HG03103 (cell line): ENCODE measurements at regions not wholly inside any gene's neighbourhood (a gene's known extent, or its start where the extent isn't known, plus 50 kb on each side); places are given as distances from the start of the nearest gene placed in this dataset.

Source experiments
- ATAC-seq: cut with Tn5 transposase; IDR thresholded peaks from one replicate; pipeline ENCODE4 v1.9.1; 2021; ENCODE audit warnings: low read depth; ENCODE audit not compliant: unreplicated experiment

DNA sequence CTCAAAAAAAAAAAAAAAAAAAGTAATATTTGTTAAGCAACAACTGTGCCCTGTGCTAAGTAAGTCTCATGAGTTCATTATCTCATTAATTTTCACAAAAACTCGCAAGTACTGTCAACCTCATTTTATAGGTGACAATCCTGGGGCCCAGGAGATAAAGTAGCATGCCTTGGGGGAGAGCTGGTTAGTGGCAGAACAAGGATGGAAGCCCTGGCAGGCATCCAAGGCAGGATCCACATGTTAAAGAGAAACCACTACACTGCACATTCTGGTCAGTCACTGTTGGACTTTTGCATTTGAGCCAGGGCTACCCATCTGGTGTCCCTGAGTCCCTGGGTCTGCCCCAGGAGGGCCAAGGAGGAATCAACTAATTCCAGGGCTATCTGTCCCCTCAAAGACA, 54.6 kb downstream of the ZFP36L2 start:
- ATAC-seq = no peak

DNA sequence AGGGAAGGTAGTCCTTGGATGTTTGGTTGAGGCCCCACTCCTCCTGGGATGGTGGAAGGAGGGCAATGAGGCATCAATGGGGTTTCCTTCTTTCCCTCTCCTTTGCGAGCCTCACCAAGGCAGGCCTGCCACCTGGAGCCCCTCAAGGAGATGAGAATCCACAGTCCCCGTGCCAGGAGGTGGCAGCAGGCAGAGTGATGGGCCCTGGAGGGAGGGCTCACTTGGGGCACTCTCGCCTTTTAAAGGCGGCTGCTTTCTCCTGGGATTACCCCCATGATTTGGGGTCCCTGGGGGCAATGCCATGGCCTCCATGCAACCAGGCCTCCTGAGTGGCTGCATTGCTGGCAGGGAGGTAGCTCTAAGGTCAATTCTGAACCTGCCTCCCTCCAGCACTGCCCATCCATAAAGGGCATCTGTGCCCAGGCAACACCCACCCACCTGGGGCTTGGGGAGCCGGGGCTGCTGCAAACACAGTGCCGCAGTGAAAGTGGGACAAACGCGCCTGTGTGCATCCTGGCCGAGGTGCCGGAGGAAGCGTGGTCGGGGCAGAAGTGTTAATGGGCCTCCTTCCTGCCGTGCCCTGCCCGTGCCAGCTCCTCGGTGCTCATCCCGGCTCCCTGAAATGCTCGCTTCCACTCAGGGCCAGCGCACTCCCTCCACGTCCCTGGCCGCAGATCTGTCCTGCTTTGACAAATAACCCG, 55.9 kb downstream of the ZFP36L2 start:
- no peak for ATAC-seq

DNA sequence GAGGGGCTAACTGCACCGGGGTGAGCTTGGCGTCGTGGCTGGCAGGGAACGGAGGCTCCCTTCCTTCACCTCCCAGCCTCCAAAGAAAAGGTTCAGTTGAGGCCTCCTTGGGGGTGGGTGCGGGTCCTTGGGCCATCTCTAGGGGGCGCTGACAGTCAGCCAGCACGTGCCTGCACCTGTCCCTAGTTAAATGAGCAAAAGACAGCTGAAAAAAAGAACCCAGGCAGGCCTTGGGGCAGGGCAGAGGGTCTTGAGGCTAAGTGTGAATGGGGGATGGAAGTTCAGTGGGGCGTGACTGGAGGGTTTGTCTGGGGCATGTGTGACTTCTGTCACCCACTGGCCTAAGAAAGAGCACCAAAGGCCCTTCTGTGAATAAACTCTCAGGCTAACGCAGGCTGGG, 56.4 kb downstream of the ZFP36L2 start:
- ATAC-seq = no peak

DNA sequence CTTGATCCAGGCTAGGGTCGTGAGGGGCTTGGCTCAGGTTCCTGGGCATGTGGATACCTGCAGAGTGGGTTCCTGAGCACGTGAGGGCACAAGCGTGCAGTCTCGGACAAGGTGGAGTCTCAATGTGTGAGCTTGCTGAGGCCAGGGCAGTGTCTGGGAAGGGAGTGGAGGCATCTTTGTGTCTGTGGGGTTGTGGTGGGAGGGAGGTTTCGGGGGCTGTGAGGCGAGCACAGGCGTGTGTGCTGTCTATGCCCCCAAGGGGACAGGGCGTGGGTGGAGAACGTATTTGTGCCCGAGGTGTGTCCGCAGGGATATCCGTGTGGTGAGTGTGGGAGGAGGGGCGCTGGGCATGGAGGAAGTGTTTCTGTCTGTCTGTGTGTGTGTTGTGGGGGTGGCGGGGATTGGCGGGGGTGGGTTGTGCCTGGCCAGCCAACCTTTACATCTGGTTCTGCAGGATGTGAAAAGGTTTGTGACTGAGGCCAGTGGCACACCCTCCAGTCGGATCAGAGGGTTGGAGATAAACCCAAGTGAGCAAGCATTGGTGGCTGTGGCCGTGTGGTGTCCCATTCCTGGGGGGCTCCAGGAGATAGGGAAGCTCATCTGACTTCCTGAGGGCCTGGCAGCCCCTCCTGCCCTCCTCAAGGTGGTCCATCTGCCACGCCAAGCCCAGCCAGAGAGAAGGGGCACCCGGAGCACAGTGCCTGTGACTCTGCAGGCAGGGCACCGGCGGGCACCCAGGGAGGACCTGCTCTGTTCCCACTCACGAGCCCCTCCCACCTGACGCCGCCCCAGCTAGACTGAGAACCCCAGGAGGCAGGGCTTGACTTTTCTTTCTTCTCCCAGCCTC, 57.1 kb downstream of the ZFP36L2 start:
- no peak for ATAC-seq

DNA sequence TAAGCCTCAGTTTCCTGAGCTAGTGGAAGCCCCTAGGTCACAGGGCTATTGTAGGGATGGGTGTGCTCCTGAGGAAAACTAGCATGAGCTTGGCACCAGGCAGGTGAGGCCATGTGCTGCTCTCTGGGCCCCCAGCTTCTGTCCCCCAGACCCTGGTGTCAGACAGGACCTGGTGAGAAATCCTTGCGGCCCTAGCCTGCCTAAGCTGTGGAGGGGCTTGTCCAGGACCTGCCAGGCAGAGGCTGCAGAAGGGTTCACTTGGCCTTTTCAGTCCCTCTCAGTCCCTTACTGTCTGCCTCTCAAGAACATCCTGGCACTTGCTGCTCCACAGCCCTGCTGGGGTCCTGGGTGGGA, 58.4 kb downstream of the ZFP36L2 start:
- ATAC-seq = no peak

DNA sequence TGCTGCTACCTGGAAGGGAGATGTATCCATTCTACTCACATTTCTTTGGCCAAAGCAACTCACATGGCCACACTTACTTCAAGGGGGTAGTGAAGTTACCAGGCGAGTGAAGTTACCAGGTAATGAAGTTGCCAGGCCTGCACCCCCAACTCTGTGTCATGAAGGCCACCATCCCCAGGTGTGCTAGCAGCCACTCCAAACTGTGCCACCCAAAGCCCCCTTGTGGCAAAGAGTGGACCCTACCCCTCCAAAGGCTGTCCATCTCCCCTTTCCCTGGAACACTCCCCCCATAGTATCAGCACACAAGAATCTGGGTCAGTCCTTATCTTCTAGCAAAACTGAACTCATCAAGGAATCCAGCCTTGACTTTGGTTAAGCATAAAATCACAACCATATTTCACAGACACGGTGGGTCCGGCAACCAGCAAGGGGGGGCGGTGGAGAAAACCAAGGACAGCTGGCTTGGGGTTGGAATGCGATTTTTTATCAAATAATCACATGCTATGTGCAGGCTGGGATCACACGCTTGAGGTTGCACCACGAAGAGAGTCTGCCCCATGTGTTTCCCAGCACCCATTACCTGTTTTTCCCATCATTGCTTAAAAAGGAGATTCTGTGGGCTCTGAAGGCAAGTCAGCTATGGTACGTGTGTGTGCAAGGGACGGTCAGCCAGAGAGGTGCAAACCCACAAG, 60.9 kb downstream of the ZFP36L2 start:
- ATAC-seq = no peak

DNA sequence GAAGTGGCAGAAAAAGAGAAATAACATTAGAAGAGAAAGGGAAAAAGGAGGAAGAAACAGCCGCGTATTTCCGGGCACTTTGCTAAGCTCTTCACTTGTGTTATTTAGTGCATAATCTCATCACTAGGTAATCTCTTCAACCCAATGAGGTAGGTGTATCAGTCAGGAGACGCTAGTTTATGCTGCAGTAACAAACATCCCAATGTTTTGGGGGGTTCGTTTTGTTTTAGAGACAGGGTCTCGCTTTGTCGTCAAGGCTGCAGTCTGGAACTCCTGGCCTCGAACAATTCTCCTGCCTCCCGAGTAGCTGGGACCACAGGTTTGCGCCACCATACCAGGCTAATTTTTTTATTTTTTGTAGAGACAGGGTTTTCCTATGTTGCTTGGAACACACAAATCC, 61.7 kb downstream of the ZFP36L2 start:
- ATAC-seq = no peak

DNA sequence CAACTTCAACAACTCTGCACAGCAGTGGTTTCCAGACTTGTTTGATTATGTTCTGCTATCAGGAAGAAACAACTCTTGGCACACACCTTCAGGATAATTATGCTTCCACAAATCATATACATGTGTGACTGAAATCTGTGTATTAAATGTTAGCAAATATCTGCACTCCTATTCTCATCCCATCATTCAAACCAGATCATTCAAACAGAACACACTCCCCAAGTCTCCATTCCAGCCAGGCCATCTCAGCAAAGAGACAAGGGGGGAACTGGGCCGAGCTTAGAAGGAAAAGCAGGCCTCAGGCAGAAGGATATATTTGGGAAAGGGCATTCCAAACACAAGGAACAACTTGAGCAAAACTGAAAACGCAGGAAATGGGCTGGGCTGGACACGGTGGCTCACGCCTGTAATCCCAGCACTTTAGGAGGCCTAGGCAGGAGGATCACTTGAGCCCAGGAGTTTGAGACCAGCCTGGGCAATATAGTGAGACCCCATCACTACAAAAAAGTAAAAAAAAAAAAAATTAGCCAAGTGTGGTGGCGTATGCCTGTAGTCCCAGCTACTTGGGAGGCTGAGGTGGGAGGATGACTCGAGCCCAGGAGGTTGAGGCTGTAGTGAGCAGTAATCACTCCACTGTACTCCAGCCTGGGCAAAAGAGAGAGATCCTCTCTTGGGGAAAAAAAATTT, 62.7 kb downstream of the ZFP36L2 start:
- ATAC-seq = no peak

DNA sequence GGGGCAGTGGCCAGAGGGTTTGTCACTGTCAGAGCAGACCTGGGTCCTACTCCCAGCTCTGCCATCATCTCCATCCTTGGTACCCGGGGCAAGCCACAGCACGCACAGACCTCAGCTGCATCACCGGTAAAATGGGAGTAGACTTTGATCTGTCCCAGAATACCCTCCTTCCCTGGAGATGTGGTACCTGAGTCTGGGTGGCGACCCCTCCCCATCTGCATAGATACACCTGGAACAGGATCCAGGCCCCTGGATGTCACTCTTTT, 64.0 kb downstream of the ZFP36L2 start:
- no peak for ATAC-seq

DNA sequence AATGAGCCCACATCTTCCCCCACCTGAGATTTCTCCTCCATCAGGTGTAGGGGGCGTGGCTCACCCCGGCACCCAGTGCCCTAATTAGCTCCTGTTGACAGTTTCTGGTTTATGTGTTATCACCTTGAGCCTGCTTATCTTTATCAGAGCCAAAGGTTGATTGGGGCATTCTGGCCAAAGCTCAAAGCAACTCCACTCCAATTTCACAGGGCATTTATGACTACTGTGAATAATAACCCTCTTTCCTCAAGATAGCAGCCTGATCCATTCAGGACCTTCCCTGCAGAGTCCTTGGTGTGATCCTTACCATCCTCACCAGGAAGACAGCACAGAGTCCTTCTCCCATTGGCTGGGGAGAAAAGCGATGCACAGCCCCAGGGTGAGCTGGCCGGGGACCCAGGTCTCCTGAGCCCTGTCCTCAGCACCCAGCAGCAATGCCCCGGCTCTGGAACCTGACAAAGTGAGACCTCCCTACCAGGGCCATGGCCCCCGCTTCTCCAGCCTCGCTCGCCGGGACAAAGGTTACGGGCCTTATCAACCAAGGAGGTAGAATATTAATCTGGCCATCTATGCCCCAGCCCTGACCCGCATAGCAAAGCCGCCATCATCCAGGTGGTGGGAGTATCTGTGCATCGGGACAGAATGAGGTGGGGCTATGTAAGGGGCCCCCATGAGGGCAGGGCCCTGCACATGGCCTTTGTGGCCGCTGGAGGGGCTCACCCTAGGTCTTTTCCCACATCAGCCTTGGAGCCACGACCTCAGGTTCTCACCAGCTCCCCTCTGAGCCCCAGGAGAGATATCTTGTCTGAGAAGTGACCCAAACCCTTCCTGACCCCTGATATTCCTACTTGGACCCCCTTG, 64.5 kb downstream of the ZFP36L2 start:
- no peak for ATAC-seq

DNA sequence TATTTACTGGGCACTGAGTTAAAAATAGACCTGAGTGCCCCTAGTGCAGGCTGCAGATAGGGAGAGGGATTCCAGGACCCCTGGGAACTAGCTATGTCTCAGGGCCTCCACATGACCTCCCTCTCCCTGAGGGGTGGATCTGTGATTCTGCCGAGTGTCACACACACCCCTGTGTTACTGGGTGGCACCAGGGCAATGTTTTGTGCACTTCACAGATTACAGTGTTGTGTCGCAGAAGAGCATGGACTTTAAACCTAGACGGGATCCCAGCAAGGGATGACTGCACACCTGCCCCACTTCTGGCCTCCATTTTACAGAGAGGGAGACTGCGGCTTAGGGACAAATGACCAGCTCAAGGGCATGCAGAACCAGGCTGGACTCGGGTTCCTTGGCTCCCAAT, 65.6 kb downstream of the ZFP36L2 start:
- no peak for ATAC-seq

DNA sequence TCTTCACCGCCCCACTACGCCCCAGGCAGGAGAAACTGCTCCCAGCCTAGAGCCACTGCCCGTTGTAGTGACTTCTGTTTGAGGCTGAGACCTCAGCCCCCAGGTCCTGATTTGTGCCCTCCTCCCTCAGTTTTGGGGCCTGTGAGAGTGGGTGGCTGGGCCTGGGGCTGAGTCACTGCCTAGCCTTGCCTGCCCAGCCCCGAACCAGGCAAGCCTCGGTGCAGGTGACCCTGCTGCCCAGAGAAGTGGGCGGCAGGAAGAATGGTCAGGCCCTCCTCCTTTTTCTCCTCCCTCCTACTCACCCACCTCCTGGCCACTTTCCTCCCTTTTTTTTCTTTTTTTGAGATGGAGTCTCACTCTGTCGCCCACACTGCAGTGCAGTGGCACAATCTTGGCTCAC, 66.6 kb downstream of the ZFP36L2 start:
- no peak for ATAC-seq

DNA sequence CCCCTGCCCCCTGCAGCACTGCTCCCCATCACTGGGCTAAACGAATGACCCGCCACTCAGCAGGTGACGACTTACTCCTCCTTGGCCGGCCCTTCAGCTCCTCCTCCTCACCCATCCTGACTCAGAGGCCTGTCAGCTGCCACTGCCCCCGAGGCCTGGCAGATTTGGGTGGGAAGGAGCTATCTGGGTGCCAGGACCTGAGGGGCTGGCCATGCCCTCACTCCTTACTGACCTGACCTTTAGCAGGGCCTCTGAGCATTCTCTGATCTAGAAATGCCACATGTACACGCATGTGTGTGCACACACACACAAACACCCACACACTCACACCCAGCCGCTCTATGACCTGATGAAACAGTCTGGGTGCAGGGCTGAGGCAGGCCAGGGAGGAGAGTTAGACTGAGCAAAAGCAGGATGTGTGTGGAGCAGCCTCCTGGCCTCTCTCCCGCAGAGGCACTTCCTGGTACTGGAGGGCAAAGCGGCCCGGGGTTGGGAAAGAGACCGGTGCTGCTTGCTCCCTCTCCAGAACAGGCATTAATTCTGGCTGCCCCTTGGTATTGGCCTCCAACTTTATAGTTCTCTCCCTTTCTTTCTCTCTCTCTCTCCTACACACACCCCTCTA, 68.0 kb downstream of the ZFP36L2 start:
- no peak for ATAC-seq

DNA sequence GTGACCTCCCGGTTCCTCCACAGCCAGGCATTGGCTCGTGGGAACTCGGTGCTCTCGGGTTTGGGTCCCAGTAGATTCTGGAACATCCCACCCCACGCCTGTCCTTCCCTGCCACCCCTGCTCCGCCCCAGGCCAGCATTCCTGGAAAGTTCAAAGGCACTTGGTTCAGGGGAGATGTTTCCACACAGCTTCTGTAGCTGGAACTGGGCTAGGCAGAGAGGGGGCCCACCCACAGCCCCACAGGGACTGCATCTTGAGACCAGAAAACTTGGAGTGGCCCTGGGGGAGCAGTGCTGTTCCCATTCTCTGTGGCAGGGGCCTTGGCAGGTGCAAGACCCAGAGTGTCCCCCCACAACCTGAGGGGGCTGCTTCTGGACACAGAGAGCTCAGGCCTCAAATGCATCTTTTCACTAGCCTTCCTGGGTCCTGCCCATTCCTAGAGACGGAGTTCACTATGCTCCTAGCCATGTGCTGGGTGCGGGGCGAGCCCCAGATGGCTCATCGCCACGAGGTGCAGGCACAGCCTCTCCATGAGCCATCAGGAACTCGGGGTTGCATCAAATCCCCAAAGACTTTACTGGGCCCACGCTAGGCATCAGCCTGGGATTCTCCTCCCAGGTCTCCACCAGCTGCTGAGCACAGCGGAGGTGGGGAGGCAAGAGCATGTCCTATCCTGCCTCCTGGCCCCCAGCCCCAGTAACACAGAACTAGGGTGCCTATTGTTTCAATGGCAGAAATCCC, 68.7 kb downstream of the ZFP36L2 start:
- ATAC-seq = no peak

DNA sequence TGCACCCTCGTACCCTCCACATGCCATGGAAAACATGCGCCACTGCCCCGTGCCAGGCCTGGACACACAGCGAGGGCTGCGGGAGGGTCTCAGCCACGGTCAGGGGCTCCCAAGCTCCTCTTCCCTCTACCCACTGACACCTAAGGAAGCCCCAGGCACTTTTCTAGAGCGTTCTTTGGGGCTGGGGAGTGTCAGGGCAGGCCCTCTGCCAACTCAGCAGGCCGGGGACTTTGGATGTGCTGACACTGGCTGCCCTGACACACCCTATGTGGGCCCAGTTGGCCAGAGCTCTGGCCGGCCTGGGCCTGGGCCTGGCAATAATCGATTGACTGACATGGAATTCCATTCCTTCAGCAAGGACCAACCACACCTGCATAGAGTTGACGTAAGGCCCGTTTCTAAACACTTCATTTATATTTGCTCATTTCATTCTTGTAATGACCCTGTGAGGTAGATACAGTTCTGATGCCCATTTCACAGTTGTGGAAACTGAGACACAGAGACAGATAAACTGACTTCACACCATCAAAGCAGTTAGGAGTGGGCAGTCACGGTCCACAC, 70.5 kb downstream of the ZFP36L2 start:
- no peak for ATAC-seq

DNA sequence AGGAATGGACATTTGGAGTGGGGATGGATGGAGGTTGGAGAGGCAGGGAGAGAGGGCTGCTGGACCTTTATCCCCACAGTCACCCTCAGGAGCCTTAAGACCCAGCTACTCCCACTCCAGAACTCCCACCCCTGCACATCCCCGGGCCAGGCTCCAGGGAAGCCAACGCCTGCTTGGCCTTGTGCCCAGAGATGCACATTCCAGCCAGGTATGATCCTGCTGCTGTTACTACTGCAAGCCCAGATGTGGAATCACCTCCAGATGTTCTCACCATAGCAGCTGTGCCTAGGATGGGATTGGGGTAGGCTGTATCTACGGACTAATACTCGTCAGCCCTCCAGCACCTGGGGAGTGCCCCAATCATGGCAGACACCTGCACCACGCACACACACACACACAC, 71.7 kb downstream of the ZFP36L2 start:
- no peak for ATAC-seq

DNA sequence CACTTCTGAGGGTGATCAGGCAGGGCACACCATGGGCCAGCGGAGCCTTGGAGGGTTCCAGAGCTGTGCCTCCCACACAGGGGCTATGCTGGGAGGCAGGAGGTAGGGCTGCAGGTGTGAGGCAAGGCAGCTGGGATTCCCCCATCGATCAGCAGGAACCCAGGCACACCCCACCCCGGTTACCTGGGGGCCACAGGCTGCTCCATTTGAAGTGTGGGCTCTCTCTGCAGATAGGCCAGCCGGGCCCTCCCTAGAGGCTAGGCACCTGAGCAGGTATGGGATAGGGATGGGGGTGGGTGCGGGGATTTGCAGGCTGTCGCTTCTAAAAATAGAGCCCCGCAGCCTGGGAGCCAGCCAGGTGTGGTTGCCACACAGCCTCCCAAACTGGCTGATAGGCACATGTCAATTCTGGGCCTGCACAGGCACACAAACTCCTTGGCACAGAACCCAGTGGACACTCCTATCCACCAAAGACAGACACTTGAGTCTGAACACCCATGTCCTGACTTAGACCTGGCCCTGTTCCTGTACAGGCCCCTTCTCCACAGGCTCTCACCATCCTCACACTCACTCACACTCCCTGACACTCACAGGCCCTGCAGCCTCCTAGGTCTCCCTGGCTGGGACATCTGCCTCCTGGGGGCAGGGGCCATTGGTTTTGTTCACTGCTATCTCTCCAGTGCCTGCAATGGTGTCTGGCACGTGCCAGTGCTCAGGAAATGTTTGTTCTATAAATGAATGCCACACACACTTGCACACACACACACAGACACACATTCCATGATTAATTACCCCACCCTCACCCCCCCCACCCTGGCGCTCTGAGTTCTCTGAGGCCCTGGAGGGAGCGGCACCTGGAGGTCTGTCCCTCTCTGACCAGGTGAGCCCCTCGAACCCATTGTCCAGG, 73.4 kb downstream of the ZFP36L2 start:
- no peak for ATAC-seq

DNA sequence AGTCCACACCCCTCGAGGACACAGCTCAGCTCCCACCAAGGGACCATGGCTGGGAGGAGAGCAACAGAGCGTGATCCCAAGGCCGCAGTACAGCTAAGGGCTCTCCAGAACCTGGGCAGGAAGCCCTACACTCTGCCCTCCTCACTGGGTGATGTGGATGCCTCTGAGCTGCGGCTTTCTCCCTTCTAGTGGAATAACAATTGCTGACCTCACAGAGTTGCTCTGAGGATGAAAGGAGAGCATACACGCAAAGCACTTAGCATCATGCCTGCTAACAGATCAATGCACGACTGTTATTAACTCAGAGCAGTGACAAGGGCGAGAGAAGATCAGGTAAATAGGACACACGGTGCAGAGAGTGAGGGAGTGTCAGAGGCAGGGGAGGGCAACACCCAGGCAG, 74.2 kb downstream of the ZFP36L2 start:
- no peak for ATAC-seq
